ENCODE measurements at regions not wholly inside any gene's neighbourhood (a gene's known extent, or its start where the extent isn't known, plus 50 kb on each side); places are given as distances from the start of the nearest gene placed in this dataset.

DNA sequence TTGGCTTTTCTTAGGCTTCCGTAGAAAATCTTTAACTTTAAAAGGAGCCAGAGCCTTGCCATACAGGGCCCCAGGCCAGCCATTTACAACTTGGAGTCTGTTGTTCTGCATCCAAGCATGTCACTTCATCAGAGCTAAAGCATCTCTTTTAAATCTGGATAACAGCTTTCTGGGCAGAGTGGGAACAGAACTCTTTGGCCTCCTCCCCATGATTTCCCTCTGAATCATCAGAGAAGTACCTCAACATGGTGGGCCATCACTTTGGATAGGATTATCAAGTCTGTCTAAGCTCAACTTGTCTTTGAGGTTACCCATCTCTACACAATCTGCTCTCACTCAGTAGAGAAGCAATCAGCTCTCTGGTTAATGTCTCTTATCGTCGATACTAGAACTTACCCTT lies 170.9 kb downstream of the SLC6A15 start:
- no peak for DNase-seq (ENCODE audit: low read depth in 2 of 2)

DNA sequence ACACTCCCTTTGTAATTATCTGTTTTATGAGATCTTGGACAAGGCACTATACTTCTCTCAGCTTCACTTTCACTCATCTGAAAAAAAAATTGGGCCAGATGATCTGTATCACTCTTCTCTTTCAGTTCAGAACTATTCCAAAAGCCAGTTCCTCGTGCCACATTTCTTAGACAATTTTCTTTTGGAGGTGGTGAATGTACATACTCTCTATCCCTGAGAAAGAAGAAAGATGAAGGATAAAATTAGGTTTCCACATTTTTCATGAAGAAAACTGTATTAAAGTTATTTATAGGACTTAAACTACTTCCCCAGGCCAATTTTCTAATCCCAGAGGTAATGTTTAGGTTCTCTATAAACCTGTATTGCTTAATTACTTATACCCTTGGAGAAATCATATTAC lies 171.6 kb downstream of the SLC6A15 start:
- no peak for DNase-seq (ENCODE audit: low read depth in 2 of 2)

DNA sequence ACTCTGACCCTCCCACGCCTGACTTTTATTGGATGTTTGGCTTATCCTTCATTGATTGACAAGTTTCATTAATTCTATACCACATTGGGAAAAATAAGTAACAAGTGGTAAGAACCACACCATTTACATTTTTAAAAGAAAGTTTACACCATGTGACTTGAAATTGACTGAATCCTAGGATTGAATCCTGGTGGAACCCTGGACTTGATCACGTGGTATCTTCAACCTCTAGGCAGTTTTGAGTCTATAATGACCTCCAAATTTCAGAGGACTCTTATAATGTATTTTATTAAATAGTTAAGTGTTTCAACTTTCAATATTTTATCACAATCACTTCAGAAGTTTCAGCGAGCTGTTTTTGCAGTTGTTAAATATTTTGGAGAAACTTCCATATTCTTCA lies 172.0 kb downstream of the SLC6A15 start:
- no peak for DNase-seq (ENCODE audit: low read depth in 2 of 2)

DNA sequence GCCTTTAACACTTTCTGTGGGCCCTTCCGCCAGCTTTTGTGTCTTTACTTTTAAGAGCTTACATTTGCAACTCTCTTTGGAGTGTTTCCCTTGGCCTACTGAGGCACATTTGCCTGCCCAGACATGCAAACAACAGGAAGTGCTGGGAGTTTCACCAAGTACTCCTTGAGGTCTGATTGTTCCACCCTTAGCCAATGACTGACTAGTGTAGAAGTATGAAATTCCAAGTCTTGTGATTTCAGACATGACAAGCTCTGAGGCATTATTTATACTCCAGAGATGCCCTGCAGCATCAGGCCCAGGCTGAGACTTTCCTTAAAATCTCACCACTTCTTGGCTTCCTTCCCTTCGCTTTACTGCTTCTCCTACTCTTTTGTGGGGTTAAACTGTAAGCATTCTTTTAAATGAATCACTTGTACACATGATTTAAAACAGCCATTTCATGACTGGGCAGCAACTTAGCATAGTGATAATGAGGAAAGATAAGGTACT lies 174.1 kb downstream of the SLC6A15 start:
- DNase-seq (ENCODE audit: low read depth in 2 of 2) = no peak

DNA sequence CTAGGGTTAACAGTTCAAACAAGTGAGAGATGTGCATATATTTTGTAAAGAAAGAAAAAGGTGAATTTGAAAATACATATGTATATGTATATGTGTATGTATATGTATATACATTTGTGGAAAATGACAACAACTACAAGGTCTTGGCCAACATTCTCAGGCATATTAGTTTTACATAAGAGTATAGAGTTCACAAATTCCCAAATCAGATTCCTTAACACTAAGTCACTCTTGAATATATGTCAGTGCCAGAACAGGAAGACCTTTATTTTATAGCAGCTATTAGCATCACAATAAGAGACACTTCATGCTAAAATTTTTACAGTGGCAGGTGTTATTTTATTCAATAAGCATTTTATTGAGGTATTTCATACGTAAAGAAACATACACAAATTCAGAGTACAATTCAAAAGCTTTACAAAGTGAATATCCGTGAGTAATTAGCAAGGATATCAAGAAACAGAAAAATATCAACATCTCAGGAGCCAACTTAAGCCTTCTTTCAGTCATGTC lies 179.7 kb downstream of the SLC6A15 start:
- DNase-seq (ENCODE audit: low read depth in 2 of 2) = no peak

DNA sequence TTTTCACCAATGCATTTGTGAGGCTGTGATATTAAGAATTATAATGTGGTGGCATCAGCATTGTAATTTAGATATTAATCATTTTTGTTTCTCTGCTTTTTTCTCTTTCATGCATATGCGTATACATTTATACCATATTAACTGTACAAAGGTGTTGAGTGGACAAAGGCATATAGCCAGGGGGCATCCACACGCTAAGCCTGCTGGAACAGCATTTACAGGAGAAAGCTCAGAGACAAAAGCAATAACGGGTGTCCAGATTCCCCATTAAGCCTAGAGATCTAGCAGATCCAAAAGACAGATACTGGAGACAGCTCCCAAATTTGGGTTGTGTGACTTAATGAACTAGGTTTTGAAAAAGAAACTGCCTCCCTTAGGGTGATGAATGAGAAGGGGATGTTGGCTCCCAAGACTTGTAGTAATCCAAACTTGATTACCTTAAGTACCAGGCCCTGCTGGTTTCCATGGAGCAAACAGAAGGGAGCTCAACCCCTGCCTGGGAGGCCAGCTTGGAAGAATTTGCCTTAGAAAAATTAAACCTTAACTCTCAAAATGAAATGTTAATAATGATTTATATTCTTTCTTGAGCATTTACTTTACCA lies 181.9 kb downstream of the SLC6A15 start:
- DNase-seq (ENCODE audit: low read depth in 2 of 2) = no peak

DNA sequence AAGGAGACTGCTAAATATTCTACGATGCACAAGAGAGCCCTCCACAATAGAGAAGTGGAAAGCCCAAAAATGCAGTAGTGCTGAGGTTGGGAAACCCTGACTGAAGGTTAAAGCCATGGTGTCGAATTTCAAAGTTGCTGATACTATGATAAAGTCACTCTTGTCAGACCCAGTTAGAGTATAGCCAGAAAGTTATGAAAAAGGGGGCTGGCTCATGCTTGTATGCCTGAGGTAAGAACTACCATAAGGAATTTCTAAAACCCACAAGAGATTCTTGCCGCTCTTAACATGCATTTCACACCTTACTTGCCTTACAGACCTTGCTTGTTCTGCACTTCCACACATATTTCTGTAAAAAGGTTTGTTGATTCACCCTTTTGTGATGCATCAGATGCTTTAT lies 184.6 kb downstream of the SLC6A15 start:
- no peak for DNase-seq (ENCODE audit: low read depth in 2 of 2)

DNA sequence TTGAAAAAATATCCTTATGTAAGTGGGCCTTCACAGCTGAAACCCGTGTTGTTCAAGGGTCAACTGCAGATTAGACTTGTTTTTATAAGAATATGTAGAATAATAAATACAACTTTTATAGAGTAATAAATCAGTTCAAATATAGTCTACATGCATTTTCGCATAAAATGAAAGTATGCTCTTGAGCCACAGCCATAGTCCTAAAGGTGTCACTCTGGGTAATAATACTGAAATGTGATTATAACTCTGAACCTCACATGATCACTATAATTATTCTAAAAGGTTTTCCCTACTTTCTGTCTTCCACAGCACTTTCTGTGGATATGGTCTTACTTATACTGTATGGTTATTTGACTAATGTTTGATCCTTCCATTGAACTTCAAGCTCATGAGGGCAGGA lies 185.8 kb downstream of the SLC6A15 start:
- DNase-seq (ENCODE audit: low read depth in 2 of 2) = no peak

DNA sequence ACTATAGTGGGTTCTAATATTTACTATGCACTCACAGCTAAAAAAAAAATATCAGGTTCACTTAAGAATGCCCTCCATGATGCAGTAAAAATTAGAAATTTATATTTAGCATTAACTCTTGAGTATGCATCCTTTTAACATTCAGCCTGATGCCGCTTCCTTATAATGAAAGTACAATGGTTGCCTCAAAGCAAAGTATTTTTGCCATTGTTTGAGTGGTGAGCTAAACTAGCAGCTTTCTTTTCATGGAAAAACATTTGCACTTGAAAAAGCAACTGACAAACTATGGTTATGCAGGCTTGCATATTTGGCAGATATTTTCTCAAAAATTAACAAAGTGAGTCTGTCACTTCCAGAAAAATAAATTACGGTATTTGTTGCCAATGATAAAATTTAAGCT lies 188.6 kb downstream of the SLC6A15 start:
- no peak for DNase-seq (ENCODE audit: low read depth in 2 of 2)

DNA sequence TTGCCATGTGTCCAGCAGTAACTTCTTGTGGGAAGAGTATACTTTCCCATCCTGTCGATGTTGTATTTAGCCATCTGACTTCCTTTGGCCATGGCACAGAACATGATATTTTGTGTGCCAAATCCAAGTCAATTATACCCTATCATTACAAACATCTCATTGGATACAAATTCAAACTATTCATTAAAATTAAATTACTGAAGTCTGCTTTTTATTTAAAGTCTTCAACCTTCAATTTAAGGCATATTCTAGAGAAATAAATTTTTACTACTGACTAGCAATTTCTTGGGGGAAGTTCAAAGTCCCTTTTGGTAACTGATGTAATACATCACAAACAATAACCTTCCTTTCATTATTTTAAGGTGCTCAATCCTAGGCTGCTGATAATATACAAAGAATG lies 192.6 kb downstream of the SLC6A15 start:
- no peak for DNase-seq (ENCODE audit: low read depth in 2 of 2)

DNA sequence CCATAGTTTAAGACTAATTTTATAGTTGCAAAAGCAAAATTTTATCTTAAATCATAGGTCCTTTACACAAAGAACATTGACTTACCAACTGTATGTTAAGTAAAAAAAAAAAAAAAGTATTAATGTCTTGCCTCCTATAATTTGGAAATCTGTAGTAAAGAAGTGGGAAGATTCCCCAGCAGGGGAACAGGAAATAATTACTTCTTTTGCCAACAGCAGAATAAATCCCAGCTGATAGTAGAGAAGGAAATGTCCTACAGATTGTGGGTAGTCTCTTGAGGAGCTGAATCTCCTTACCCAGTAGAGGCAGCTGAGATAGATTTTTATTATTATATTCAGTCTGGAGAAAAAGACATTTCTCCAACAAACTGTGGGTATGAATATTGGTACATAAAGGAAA lies 193.7 kb downstream of the SLC6A15 start:
- no peak for DNase-seq (ENCODE audit: low read depth in 2 of 2)

DNA sequence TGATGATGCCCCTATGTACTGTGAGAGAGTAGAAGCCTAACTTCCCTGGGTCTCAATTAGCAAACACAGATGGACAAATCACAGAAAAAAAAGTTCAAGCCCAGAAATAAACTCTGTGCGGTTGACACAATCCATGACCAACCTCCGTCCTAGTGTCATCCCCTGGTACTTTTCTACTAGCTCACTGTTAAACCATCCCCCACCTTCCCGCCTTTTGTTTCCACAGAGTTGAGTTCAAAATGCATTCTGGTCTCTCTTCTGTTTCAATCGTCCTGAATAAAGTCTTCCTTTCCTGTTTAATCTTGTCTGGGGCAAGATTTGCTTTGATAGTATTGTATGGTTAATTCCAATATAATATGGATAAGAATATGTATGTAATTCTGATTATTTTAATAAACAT lies 199.9 kb downstream of the SLC6A15 start:
- no peak for DNase-seq (ENCODE audit: low read depth in 2 of 2)

DNA sequence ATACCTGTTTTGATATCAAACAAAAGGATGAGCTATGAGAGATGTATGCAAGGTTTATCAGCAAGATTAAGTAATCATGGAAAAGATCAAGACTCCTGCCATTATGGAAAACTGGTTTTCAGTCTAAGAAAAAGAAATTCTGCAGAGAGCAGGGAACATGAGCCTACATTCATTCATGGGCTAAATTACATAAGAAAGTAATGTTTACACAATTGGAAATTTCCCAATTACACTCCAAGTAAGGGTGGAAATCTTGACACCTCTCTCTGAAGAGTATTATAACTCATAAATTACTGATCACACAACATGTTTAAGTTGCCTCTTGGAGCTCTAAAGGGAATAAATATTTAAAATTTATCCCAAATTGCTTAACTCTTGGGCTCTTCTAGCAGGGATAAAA lies 206.2 kb downstream of the SLC6A15 start:
- DNase-seq (ENCODE audit: low read depth in 2 of 2) = no peak

DNA sequence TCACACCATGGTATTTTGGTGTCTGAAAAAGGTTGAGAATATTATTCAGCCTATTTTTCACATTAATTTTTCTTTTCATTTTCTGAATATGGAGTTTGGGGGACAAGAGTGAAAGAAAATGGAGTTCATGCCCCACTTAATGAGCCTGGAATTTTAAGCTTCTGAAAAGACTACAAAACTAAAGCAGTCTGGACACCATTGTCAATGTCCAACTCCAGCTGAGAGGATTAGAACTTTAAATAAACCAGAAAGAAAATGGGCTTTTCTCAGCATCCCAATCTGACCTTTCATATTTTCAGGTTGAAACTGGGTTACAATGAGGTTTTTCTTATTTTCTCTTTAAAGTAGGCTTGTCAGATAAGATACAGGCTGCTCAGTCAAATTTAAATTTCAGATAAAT lies 207.7 kb downstream of the SLC6A15 start:
- DNase-seq (ENCODE audit: low read depth in 2 of 2) = no peak

DNA sequence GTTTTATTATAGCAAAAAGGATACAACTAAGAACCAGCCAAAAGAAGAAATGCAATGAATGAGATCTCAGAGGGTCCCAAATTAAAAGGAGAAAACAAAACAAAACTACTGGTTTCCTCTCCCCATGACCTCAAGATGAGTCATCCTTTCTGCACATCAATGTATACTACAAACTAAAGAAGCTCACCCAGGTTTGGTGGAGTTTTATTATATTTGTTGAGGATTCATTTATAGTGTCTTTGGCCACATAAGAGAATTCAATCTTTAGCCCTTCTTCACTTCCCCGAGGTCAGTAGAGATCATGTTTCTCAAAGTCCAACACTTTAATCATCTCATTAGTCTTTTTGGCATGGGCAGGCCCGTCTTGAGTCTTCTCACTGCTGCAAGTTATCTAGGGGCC lies 210.6 kb downstream of the SLC6A15 start:
- no peak for DNase-seq (ENCODE audit: low read depth in 2 of 2)

DNA sequence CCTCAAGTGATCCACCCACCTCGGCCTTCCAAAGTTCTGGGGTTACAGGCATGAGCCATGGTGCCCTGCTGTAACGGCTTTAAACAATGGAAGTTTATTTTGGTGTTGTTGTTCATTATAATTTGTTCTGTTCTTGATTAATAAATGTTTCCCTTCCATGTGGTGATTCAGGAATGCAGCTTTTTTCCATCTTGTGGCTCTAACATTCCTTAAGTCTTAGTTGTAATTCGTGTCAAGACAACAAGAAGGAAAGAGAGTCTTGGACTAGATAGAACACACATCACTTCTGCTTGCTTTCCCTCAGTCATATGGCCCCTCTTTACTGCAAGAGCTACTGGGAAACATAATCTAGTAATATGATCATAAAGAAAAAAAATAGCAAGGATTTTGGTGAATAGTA lies 211.6 kb downstream of the SLC6A15 start:
- DNase-seq (ENCODE audit: low read depth in 2 of 2) = no peak

DNA sequence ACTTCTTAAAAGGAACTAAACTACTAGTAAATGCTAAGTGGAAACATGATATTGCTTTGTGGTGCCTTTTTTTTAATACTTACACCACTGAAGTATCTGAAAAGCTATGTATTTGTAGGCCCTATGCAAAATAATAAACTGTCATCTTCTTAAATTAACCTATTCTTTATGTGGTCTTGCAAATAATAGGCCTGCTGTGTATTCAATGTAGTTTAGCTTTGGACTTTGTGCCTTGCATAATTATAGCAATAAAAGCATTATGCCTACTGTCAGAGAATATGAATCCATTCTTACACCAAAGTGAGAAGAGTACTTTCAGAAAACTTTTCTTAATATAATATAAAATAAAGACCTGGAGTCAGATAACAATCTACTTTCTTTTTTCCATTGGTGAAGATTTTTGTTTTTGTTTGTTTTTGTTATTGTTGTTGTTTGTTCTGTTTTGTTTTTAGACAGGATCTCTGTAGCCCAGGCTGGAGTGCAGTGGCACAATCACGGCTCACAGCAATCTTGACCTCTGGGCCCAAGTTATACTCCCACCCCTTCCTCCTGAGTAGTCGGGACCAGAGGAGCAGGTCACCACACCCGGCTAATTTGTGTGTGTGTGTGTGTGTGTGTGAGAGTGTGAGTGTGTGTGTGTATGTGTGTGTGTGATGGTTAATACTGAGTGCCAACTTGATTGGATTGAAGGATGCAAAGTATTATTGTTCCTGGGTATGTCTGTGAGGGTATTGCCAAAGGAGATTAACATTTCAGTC lies 213.8 kb downstream of the SLC6A15 start:
- DNase-seq (ENCODE audit: low read depth in 2 of 2) = no peak

DNA sequence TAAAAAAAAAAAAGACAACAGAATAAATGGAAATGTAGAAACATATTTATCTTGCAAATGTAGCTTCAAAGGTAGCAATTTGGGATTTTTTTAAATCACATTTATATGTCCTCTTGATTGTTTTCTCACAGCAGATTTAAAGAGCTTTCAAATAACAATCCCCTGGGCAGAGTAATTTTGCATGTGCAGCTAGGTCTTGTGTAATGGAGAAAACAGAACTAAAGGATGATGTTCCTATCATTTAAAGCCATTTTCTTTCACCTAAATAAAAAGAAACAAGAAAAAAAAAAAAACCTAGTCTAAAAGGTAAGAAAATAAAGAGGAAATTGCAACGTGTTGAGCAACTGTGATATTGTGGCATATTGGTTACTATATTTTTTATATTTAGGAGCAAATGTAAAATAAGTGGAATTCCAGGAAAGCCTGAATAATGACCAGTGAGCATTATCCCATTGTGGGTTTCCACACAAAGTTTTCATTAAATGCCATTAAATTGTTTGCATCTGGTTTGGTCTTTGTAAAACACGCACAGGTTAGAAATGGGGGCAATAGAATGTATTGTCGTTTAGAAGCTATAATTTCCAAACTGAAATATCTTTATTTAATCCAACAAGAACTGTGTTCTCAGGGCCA lies 215.6 kb downstream of the SLC6A15 start:
- DNase-seq (ENCODE audit: low read depth in 2 of 2) = no peak

DNA sequence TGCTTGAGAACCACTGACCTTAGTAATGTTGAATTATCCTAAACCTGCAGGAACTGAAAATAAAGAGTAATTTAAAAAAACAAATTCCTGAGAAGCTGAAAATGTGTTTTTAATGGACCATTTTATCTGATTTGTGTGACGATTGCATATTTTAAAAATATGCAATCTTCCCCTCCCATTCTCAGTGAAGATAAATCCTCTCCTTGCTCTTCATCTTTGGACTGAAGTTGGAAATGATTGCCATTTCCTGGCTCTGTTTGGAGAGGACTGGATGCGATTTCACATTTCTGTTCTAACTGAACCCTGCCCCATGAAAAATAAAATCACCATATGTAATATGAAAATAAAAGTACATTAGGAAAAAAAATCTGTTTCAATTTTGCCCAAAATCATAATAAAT lies 216.3 kb downstream of the SLC6A15 start:
- DNase-seq (ENCODE audit: low read depth in 2 of 2) = no peak

DNA sequence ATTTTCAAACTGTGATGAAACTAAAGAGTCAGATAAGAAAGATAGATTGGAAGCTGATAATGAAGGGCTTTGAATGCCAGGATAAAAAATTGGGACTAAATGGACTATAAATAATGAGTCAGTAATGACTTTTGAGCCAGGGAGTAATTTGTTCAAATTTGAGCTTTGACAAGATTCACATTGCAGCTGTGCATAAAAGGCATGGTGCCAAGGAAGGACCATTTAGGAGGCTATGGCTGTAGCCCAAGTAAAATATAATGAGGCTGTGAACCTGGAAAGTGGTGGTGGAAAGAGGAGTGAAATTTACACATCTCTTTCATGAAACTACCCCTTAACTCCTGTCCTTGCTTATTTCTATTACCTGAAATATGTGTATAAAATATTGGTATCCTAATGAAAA lies 218.5 kb downstream of the SLC6A15 start:
- DNase-seq (ENCODE audit: low read depth in 2 of 2) = no peak

DNA sequence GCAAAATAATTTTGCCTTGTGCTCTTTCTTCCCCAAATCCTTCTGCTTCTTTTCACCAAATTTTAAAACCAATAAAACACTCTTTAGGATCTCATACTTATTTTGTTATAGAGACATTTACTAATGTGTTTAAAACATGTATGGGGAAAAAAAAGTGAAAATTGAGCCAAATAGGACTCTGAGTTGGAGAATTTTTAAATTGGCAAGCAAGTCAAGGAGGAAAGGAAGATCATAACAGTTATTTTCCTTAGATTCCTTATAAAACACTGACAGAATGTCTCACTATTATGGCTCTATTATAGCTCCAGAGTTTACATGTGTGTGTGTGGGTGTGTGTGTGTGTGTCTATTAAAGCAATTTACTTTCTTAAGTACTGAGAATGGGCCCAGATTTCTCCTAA lies 220.5 kb downstream of the SLC6A15 start:
- DNase-seq (ENCODE audit: low read depth in 2 of 2) = no peak

DNA sequence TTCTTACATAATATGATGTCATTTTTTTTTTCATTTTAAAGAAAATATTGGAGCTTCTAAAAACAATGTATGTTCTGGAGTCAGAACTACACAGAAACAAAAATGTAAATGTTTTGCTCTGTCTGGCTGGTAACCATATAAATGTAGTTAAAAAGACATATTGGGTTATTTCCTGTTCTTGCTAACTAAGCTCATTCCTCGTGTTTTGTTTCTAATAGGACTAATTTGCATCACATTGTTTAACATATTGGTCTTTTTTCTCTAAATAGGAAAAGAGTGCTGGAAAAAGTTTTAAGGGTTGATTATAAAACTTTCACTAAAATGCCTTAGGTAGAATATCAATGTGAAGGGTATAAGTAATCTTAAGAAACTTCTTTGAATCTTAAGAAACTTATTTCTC lies 221.3 kb downstream of the SLC6A15 start:
- DNase-seq (ENCODE audit: low read depth in 2 of 2) = no peak

DNA sequence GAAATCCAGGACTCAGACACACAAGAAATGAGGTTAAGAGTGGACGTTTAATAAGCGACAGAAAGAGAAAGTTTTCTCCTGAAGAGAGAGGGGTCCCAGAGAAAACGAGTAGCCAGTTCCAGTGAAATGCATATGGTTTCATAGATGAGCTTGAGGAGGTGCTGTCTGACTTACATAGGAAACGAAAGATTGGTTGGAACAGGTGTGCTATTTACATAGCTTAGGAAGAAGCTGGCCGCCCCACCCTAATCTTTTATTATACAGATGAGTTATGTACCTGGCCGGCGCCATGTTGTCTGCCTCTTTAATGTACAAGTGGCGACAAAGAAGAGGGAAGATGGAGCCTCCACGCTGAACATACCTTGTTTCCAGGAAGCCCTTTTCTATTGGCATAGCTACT lies 223.0 kb downstream of the SLC6A15 start:
- DNase-seq (ENCODE audit: low read depth in 2 of 2) = no peak

All from stimulated activated CD8-positive, alpha-beta memory T cell treated with anti-CD3 and anti-CD28 coated beads, Interleukin-2, amount 100 ng/mL, for 1 hour (primary cell).